ENCODE measurements at regions not wholly inside any gene's neighbourhood (a gene's known extent, or its start where the extent isn't known, plus 50 kb on each side); places are given as distances from the start of the nearest gene placed in this dataset.

GRCh38 chr7:12139416-12139815, 71.7 kb upstream of the TMEM106B start:
- H3K36me3 ChIP-seq: no peaks in the 10 kb centered on the region
- no peak for TF ChIP-seq CTCF (IDR thresholded peaks at IDR 0.05)
- H3K4me3 ChIP-seq: no peak overlapping the region
- intact Hi-C loops (cut with DNase I): no loop called here
- ATAC-seq (no peak), DNase-seq (no peak)
- peaks cover 0 to 3% of the 10 kb centered on the region in 2 donors for H3K9me3 ChIP-seq
- H3K4me1 ChIP-seq: no peaks in the 10 kb centered on the region
- H3K27ac ChIP-seq: no peak overlapping the region
- H3K27me3 ChIP-seq: no peaks in the 10 kb centered on the region

DNA sequence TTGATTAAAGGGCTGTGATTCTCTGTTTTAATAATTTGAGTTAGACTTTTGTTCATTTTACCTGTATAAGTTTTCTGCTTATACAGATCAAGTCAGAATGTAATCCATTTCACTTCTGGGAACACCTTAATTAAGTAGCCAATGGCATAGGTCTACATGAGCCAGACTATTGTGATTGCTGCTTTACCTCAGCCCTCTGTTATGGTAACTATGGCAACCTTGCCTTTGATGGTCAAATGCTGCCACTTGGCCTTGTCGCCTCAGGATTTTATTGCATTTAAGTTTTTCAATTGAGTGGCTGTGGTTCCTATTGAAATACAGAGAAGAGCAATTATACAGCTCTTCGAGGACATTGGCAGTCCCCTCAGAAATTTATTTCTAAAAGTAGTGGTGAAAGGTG, 64.3 kb upstream of the TMEM106B start:
- Histone ChIP-seq H3K4me1 (no peaks in the 10 kb centered on the region), H3K36me3 (no peaks in the 10 kb centered on the region), H3K27ac (no peak overlapping the region), H3K27me3 (no peaks in the 10 kb centered on the region), H3K9me3 (peaks cover 0 to 5% of the 10 kb centered on the region in 2 donors), H3K4me3 (no peak overlapping the region)
- no peak for TF ChIP-seq CTCF (IDR thresholded peaks at IDR 0.05)
- DNase-seq: no peak
- no peak for ATAC-seq
- intact Hi-C loops (cut with DNase I): no loop called here

GRCh38 chr7:12152196-12152918, 58.7 kb upstream of the TMEM106B start:
- ATAC-seq (no peak), DNase-seq (no peak)
- Histone ChIP-seq H3K36me3 (no peaks in the 10 kb centered on the region), H3K4me1 (no peaks in the 10 kb centered on the region), H3K9me3 (no peaks in the 10 kb centered on the region), H3K27ac (no peak overlapping the region), H3K27me3 (no peaks in the 10 kb centered on the region), H3K4me3 (no peak overlapping the region)
- intact Hi-C loops (cut with DNase I): no loop called here
- no peak for TF ChIP-seq CTCF (IDR thresholded peaks at IDR 0.05)

- ATAC-seq (no peak), DNase-seq (no peak)
- no peaks in the 10 kb centered on the region for H3K36me3 ChIP-seq
- H3K4me3 ChIP-seq: no peak overlapping the region
- H3K9me3 ChIP-seq: no peaks in the 10 kb centered on the region
- H3K27me3 ChIP-seq: no peaks in the 10 kb centered on the region
- no peak for TF ChIP-seq CTCF (IDR thresholded peaks at IDR 0.05)
- H3K4me1 ChIP-seq: no peaks in the 10 kb centered on the region
- intact Hi-C loops (cut with DNase I): no loop called here
- H3K27ac ChIP-seq: no peak overlapping the region
These were observed 57.0 kb upstream of the TMEM106B start for GRCh38 chr7:12154119-12154518.

- H3K27ac ChIP-seq: no peak overlapping the region
- DNase-seq: no peak
These were observed 53.6 kb upstream of the TMEM106B start for GRCh38 chr7:12157517-12157916.

More at GRCh38 chr7:12157517-12157916, 53.6 kb upstream of the TMEM106B start:
- ATAC-seq: no peak
- H3K4me3 ChIP-seq: no peak overlapping the region
- no peaks in the 10 kb centered on the region for H3K4me1 ChIP-seq
- H3K36me3 ChIP-seq: no peaks in the 10 kb centered on the region
- no peak for TF ChIP-seq CTCF (IDR thresholded peaks at IDR 0.05)
- intact Hi-C loops (cut with DNase I): no loop called here
- H3K27me3 ChIP-seq: no peaks in the 10 kb centered on the region
- H3K9me3 ChIP-seq: no peaks in the 10 kb centered on the region

Measured in left lung (tissue), 4 donors.